Neuronal stem cell (in vitro differentiated cells): ENCODE measurements at regions not wholly inside any gene's neighbourhood (a gene's known extent, or its start where the extent isn't known, plus 50 kb on each side); places are given as distances from the start of the nearest gene placed in this dataset.

Experiments used
- DNase-seq: peaks from one replicate; pipeline ENCODE4 v3.0.0-alpha.2; 2013; ENCODE audit warnings: low spot score
- H2AFZ ChIP-seq: one replicate; pipeline ENCODE4 v1.6.1; 2013; ENCODE audit warnings: mild to moderate bottlenecking, low read length, inconsistent platforms
- H2AK5ac ChIP-seq: 2 replicates; pipeline ENCODE4 v1.6.1; 2013; ENCODE audit warnings: low read depth, mild to moderate bottlenecking, inconsistent platforms, low read length, moderate library complexity, mixed read lengths
- H2BK120ac ChIP-seq: 2 replicates; pipeline ENCODE4 v1.6.1; 2013; ENCODE audit warnings: low read depth, mild to moderate bottlenecking, inconsistent platforms, low read length, moderate library complexity, mixed read lengths
- H2BK12ac ChIP-seq: one replicate; pipeline ENCODE4 v1.6.1; 2013; ENCODE audit warnings: low read length, inconsistent platforms
- H2BK15ac ChIP-seq: 2 replicates; pipeline ENCODE4 v1.6.1; 2013; ENCODE audit warnings: mild to moderate bottlenecking, low read length, inconsistent platforms, mixed read lengths
- H2BK5ac ChIP-seq: one replicate; pipeline ENCODE4 v1.6.1; 2013; ENCODE audit warnings: inconsistent platforms, mild to moderate bottlenecking, low read length, moderate library complexity
- H3K14ac ChIP-seq: one replicate; pipeline ENCODE4 v1.6.1; 2013; ENCODE audit warnings: low read length, inconsistent platforms
- H3K18ac ChIP-seq: 2 replicates; pipeline ENCODE4 v1.6.1; 2013; ENCODE audit warnings: low read length, inconsistent platforms
- H3K23ac ChIP-seq: 2 replicates; pipeline ENCODE4 v1.6.1; 2013; ENCODE audit warnings: low read depth, mild to moderate bottlenecking, mixed read lengths, low read length, inconsistent platforms; ENCODE audit not compliant: poor library complexity
- H3K27ac ChIP-seq: replicated peaks from 3 replicates; pipeline ENCODE4 v1.5.1; 2013; ENCODE audit warnings: low read length, inconsistent platforms
- H3K27me3 ChIP-seq, 3 experiments: 2 replicates each; pipeline ENCODE4 v1.6.1; 2013; ENCODE audit warnings: low read length in 3 of 3, mild to moderate bottlenecking in 2 of 3, inconsistent platforms in 1 of 3, low read depth in 1 of 3, mixed read lengths in 1 of 3, moderate library complexity in 1 of 3; ENCODE audit not compliant: control insufficient read depth in 3 of 3, insufficient read depth in 3 of 3
- H3K36me3 ChIP-seq, 2 donors: replicated peaks in 1 of 2; 2 replicates each; pipeline ENCODE4 v1.6.1; 2013; ENCODE audit warnings: low read length in 2 of 2; ENCODE audit not compliant: control insufficient read depth in 2 of 2, insufficient read depth in 2 of 2
- H3K4ac ChIP-seq: 2 replicates; pipeline ENCODE4 v1.6.1; 2013; ENCODE audit warnings: inconsistent platforms, mild to moderate bottlenecking, low read length, moderate library complexity
- H3K4me1 ChIP-seq, 2 donors: 1 replicate in 1 of 2; 2 replicates in 1 of 2; pipeline ENCODE4 v1.6.1; 2013; ENCODE audit warnings: low read length in 2 of 2, low read depth in 1 of 2; ENCODE audit not compliant: control insufficient read depth in 2 of 2, insufficient read depth in 1 of 2
- H3K4me2 ChIP-seq: one replicate; pipeline ENCODE4 v1.6.1; 2013; ENCODE audit warnings: mild to moderate bottlenecking, low read length, inconsistent platforms; ENCODE audit not compliant: insufficient read depth, poor library complexity, severe bottlenecking
- H3K4me3 ChIP-seq, 2 donors: 2 replicates each; pipeline ENCODE4 v1.5.1; 2013; ENCODE audit warnings: low read length in 2 of 2, mild to moderate bottlenecking in 2 of 2, inconsistent platforms in 1 of 2, moderate library complexity in 1 of 2
- H3K79me1 ChIP-seq: one replicate; pipeline ENCODE4 v1.6.1; 2013; ENCODE audit warnings: low read depth, mild to moderate bottlenecking, inconsistent platforms, low read length, moderate library complexity
- H3K9ac ChIP-seq: one replicate; pipeline ENCODE4 v1.6.1; 2013; ENCODE audit warnings: mild to moderate bottlenecking, low read depth, low read length, inconsistent platforms; ENCODE audit not compliant: poor library complexity
- H3K9me3 ChIP-seq, 2 donors: replicated peaks in 1 of 2; 2 replicates each; pipeline versions ENCODE3 to v1.6.1; 2013; ENCODE audit warnings: low read length in 2 of 2, mild to moderate bottlenecking in 2 of 2, inconsistent platforms in 1 of 2, low read depth in 1 of 2, mixed read lengths in 1 of 2, moderate library complexity in 1 of 2; ENCODE audit not compliant: control insufficient read depth in 2 of 2, insufficient read depth in 1 of 2
- H4K8ac ChIP-seq: one replicate; pipeline ENCODE4 v1.6.1; 2013; ENCODE audit warnings: low read depth, mild to moderate bottlenecking, inconsistent platforms, low read length, moderate library complexity
- H4K91ac ChIP-seq: one replicate; pipeline ENCODE4 v1.6.1; 2013; ENCODE audit warnings: low read length, low read depth, mild to moderate bottlenecking, inconsistent platforms; ENCODE audit not compliant: poor library complexity
- WGBS, 2 donors: extraction: QIAGEN DNeasy Blood & Tissue Kit; methylation state at CpG; one replicate each; pipeline ENCODE4 v1.1.7; 2013; ENCODE audit warnings: missing lambda C conversion rate in 2 of 2, mixed read lengths in 1 of 2; ENCODE audit not compliant: insufficient read length in 2 of 2, insufficient replicate concordance in 1 of 2; ENCODE audit errors: extremely low coverage in 2 of 2; 5-methylcytosine and 5-hydroxymethylcytosine counted together

GRCh38 chr5:125530833-125531615 is 784.6 kb upstream of the ZNF608 start:
- Histone ChIP-seq H3K4me3 (no peak overlapping the region), H3K9ac (no peak overlapping the region), H2AFZ (no peak overlapping the region), H3K4me1 (peaks cover 0 to 10% of the 10 kb centered on the region in 2 donors), H2BK5ac (no peak overlapping the region), H2BK12ac (no peak overlapping the region), H3K36me3 (no peaks in the 10 kb centered on the region), H2BK120ac (no peak overlapping the region), H3K79me1 (no peaks in the 10 kb centered on the region), H4K91ac (no peak overlapping the region), H3K14ac (no peak overlapping the region), H3K4me2 (no peak overlapping the region), H3K27me3 (no peaks in the 10 kb centered on the region), H3K23ac (no peak overlapping the region), H3K9me3 (peaks cover 0 to 8% of the 10 kb centered on the region in 2 donors), H3K27ac (no peak overlapping the region), H3K4ac (no peak overlapping the region), H3K18ac (no peak overlapping the region), H2AK5ac (no peak overlapping the region), H2BK15ac (no peak overlapping the region), H4K8ac (no peak overlapping the region)
- no peak for DNase-seq
- no CpG with 5 or more reads among the region's 5 CpGs for WGBS, 2 donors

DNA sequence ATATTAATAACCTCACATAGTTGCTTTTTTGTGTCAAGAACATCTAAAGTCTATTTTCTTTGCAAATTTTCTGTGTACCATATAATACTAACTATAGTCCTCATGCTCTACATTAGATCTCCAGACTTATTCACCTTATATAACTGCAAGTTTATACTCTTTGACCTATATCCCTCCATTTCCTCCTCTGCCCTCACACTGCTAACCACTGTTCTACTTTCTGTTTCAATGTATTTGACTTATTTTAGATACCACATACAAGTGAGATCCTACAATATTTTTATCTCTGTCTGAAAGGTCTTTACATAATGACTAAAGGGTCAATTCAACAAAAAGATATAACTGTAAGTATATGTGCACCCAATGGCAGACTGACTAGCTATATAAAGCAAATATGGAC is 789.7 kb upstream of the ZNF608 start:
- Histone ChIP-seq H2BK12ac (no peak overlapping the region), H3K79me1 (no peaks in the 10 kb centered on the region), H3K9me3 (peaks cover 4 to 19% of the 10 kb centered on the region in 2 donors), H3K4ac (no peak overlapping the region), H2BK120ac (no peak overlapping the region), H2BK15ac (no peak overlapping the region), H3K14ac (no peak overlapping the region), H2AK5ac (no peak overlapping the region), H3K4me2 (no peak overlapping the region), H4K8ac (no peak overlapping the region), H3K23ac (no peak overlapping the region), H3K9ac (no peak overlapping the region), H3K27me3 (no peaks in the 10 kb centered on the region), H2AFZ (no peak overlapping the region), H3K36me3 (no peaks in the 10 kb centered on the region), H4K91ac (no peak overlapping the region), H2BK5ac (no peak overlapping the region), H3K27ac (no peak overlapping the region), H3K4me3 (no peak overlapping the region), H3K18ac (no peak overlapping the region), H3K4me1 (no peaks in the 10 kb centered on the region)
- DNase-seq: no peak

DNA sequence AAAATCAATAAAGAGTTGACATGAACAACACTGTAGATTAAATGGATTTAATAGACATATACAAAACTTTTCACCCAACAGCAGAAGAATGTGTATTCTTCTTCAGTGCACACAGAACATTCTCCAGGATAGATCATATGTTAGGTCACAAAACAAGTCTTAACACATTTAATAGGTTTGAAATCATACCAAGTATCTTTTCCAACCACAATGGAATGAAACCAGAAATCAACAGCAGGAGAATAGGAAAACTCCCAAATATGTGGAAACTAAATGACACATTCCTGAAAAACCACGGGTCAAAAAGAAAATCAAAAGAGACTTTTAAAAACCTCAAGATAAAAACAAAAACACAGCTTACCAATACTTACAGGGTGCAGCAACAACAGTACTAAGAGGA is 790.1 kb upstream of the ZNF608 start:
- no peaks in the 10 kb centered on the region for H3K36me3 ChIP-seq
- H3K4ac ChIP-seq: no peak overlapping the region
- H3K18ac ChIP-seq: no peak overlapping the region
- DNase-seq: no peak
- H2BK12ac ChIP-seq: no peak overlapping the region
- no peak overlapping the region for H2AK5ac ChIP-seq
- WGBS, 2 donors: no CpG with 5 or more reads among the region's 1 CpG
- H2BK15ac ChIP-seq: no peak overlapping the region
- H3K4me1 ChIP-seq: no peaks in the 10 kb centered on the region
- no peaks in the 10 kb centered on the region for H3K27me3 ChIP-seq
- H3K9me3 ChIP-seq: peaks cover 4 to 24% of the 10 kb centered on the region in 2 donors
- no peak overlapping the region for H2BK120ac ChIP-seq
- no peak overlapping the region for H4K8ac ChIP-seq
- no peak overlapping the region for H2BK5ac ChIP-seq
- H3K9ac ChIP-seq: no peak overlapping the region
- H3K79me1 ChIP-seq: no peaks in the 10 kb centered on the region
- H3K14ac ChIP-seq: no peak overlapping the region
- H3K27ac ChIP-seq: no peak overlapping the region
- no peak overlapping the region for H4K91ac ChIP-seq
- H3K23ac ChIP-seq: no peak overlapping the region
- no peak overlapping the region for H3K4me2 ChIP-seq
- no peak overlapping the region for H3K4me3 ChIP-seq
- no peak overlapping the region for H2AFZ ChIP-seq

GRCh38 chr5:125537661-125538060 is 791.2 kb upstream of the ZNF608 start:
- no peak overlapping the region for H3K9ac ChIP-seq
- H3K9me3 ChIP-seq: peaks cover 4 to 28% of the 10 kb centered on the region in 2 donors
- no peak overlapping the region for H2BK5ac ChIP-seq
- no peak overlapping the region for H2BK120ac ChIP-seq
- H2AK5ac ChIP-seq: no peak overlapping the region
- no peak overlapping the region for H4K91ac ChIP-seq
- H3K18ac ChIP-seq: no peak overlapping the region
- no peak overlapping the region for H3K27ac ChIP-seq
- DNase-seq: no peak
- H3K14ac ChIP-seq: no peak overlapping the region
- no peak overlapping the region for H2BK15ac ChIP-seq
- no peak overlapping the region for H3K4me3 ChIP-seq
- H3K27me3 ChIP-seq: no peaks in the 10 kb centered on the region
- H3K23ac ChIP-seq: no peak overlapping the region
- no peak overlapping the region for H3K4me2 ChIP-seq
- H4K8ac ChIP-seq: no peak overlapping the region
- no peaks in the 10 kb centered on the region for H3K4me1 ChIP-seq
- no peak overlapping the region for H2AFZ ChIP-seq
- H3K4ac ChIP-seq: no peak overlapping the region
- WGBS, 2 donors: no CpG with 5 or more reads among the region's 2 CpGs
- no peak overlapping the region for H2BK12ac ChIP-seq
- no peaks in the 10 kb centered on the region for H3K36me3 ChIP-seq
- no peaks in the 10 kb centered on the region for H3K79me1 ChIP-seq
